ENCODE measurements at regions not wholly inside any gene's neighbourhood (a gene's known extent, or its start where the extent isn't known, plus 50 kb on each side); places are given as distances from the start of the nearest gene placed in this dataset.
"Not testable (repeated sequence)": the region's sequence is repeated elsewhere in the genome, so short reads cannot be mapped to it uniquely, and the experiment has no call there.

DNA sequence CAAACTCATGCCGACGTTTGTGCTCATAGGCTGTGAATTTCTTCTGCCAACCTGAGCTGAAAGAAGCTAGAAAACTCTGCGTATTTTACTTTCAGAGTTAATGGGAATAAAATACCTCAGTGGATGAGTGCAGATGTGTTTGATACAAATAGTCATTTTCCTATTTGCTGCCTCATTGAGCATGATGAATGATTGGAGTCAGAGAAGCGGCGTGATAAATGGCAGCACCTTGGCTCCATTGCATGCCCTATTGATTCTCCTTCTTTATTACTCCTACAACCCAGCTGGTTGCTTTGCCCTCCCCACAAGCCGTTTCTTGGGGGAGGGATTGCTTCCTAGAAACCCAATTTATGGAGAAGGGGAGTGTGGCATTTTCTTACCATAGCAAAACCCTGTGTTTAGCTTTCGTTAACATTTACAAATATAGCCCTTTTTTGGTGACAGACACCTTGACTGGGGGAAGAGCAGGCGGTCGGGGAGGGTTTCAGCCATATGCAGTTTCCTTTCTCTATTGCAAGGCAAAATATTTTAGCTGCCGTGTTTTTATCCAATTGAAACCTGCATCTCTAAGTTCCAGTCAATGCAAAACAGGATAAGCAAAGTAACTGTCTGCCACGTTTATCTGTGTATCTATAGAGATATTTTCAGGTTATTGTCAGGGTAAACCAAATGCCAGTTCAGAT, 93.1 kb upstream of the TBCA start:
- no peak for DNase-seq (ENCODE audit: low read depth)

DNA sequence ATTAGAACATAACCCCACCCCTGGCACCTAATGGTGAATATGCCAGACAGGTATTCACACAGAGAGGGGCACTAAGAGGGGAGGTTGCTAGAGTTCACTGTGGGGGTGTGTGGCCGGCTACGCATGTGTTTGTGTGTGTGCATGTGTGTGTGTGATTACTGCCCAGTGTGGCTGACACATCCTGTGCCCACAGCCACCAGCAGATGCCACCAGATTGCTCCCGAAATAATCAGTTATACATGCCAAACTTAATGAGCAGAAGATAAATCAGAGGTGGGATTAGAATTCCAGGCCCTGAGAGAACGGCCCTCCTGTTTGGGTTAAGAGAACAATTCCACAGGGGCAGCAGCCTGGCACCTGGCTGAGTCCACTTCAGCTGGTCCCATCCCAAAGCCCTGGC, 91.8 kb upstream of the TBCA start:
- no peak for DNase-seq (ENCODE audit: low read depth)

DNA sequence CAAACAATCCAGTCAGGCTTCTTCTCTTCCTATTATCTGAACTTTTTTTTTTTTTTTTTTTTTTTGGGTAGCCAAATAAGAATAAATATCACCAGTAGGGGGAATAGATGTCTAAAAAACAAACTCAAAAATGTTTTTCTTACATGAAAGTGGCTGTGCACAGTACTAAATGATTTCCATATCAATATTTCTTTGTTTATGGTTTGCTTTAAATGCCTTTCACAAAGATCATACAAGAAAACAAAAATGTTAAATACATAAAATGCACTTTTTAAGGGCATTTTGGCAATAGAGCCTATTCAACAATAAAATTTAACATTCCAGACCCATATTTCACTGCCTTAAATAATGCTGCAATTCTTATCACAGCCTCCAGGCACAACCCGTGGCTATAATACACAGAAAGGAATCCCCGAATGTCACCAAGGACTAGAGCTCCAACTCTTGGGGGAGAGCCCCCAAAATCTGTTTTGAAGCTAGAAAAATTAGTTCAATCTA, 91.1 kb upstream of the TBCA start:
- no peak for DNase-seq (ENCODE audit: low read depth)

DNA sequence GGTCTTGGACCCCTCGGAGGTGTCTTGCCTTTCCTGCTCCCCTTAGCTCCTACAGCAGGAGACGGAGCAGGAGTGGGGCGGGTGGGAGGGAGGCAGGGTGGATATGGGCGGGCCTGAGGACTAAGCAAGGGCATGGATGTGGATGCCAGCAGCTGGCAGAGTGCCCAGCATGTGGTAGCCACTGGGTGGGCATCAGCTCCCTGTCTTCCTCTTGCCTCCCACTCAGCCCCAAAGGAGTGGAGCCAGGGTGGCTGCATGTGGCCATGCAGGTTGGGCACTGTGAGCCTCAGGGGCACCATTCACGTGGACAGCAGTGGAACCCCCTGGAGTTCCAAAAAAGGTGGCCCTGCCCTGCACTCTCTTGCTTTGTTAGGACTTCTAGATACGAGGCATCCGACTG, 90.1 kb upstream of the TBCA start:
- DNase-seq (ENCODE audit: low read depth) = no peak

DNA sequence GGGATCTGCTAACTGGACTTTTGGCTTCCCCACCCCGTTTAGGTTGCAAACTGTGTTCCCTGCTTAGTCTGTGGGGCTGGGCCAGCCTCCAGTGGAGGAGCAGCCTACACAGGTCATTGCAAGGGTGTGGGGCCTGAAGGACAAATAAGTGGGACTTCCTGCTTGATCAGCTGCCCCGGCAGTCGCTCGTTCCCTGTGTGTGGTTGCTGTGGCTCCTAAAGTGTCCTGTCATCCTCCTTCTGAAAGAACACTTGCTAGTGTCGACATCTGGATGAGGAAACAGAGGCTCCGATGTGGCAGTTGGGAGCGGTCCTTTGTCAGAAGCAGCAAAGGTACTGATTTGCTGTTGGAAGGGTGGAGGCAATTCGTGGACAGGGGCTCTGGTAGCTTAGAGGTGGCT, 88.9 kb upstream of the TBCA start:
- no peak for DNase-seq (ENCODE audit: low read depth)

DNA sequence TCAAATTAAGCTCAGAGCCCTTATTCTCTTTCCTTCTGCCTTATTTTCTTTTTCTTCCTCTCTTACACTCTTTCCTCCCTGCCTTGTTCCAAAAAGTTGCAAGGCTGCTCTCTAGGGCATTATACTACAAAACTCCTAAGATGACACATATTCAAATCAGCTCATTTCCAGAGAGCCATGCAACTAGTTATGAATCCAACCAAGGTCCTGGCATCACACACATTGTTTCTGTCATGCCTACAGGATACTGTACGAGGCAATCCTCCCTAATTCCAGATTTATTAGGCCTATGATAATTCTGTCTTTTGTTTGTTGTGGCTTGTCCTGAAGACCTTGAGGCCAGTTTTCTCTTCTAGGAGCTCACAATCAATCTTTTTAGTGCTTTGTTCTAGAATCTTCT, 87.0 kb upstream of the TBCA start:
- no peak for DNase-seq (ENCODE audit: low read depth)

DNA sequence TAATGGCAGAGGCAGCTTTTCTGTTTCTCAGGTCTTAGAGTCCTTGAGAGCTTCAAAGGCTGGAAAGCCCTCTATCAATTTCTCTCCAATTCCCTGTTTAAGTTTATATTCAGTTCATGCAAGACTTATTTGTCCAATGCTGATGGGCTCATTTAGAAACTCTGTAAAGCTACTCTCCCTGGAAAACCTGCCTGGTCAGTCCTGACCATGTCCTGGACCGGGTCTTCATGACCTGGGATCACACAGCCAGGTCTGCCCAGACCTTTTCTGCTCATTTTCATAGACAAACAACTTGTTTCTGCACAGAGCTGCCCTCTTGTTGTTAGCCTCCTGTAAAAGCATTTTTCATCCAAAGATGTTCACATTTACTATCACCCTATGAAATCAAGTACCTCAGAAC, 85.4 kb upstream of the TBCA start:
- no peak for DNase-seq (ENCODE audit: low read depth)

DNA sequence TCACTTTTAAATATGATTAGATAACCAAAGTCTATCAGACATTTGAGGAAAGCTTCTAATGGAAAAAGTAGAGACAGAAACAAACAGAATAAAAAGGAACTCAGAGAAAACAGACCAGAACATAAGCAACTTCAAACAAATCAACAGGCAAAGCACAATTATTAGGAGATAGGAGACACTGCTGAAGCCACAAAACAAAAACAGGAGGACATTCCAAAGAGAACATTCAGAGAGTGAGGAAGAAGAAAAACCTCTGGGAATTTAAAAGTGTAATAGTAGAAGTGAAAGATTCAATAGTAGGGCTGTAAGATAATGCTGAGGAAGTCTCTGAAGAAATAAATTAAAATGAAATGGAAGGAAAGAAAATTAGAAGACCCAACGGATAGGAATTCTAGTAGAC, 83.2 kb upstream of the TBCA start:
- DNase-seq (ENCODE audit: low read depth) = no peak

DNA sequence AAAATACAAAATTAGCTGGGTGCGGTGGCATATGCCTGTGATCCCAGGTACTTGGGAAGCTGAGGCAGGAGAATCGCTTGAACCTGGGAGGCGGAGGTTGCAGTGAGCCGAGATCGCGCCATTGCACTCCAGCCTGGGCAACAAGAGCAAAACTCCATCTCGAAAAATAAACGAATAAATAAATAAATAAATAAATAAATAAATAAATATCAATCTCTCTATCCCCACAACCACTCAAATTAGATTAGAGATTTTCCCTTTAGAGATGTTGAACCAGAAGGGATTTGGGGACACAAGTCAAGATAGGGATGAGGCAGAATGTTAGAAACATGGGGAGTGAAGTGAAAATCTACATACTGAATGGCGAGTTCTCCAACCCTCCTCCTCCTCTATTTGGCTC, 82.5 kb upstream of the TBCA start:
- not testable (repeated sequence) for DNase-seq (ENCODE audit: low read depth)

DNA sequence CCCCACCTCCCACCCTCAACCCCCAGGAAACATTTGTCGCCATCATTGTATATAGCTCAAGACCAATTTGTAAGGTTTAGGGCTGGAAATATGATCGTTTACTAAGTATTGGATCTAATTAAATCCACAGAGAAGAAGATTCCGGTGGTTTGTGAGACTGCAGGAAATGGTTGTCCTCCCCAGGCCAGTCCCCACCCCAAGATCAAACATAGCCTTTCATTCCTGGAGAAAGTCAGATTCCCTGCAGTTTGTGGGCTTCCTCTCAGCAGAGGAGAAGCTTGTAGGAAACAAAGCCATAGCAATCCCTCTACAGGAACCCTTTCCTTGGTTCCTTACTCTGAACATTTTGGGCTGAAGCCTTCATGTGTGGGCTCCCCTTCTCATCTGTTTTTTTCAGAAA, 79.2 kb upstream of the TBCA start:
- no peak for DNase-seq (ENCODE audit: low read depth)

DNA sequence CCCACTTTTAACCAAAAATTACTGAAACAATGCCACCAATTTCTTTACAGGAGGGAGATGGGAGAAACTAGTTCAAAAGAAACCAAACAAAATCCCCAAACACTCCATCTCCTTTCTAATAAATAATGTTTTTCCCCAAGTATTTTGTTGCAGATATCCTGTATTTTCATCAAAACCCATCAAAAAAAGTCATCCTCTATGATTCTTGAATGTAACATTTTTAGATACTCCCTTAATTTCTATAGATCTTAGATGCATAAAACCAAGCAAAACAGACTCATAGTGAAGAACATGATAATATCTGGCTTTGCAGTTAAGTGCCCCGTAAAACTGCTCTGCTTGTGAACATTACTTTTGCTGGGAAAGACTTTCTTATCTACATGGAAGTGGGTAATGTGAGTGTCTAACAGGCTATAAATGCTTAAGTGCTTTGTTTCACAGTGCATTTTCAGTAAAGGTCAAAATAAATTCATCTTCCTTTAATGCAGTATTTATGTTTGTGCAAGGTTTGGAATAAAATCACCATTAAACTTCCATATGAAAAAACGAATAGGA, 77.3 kb upstream of the TBCA start:
- DNase-seq (ENCODE audit: low read depth) = no peak

DNA sequence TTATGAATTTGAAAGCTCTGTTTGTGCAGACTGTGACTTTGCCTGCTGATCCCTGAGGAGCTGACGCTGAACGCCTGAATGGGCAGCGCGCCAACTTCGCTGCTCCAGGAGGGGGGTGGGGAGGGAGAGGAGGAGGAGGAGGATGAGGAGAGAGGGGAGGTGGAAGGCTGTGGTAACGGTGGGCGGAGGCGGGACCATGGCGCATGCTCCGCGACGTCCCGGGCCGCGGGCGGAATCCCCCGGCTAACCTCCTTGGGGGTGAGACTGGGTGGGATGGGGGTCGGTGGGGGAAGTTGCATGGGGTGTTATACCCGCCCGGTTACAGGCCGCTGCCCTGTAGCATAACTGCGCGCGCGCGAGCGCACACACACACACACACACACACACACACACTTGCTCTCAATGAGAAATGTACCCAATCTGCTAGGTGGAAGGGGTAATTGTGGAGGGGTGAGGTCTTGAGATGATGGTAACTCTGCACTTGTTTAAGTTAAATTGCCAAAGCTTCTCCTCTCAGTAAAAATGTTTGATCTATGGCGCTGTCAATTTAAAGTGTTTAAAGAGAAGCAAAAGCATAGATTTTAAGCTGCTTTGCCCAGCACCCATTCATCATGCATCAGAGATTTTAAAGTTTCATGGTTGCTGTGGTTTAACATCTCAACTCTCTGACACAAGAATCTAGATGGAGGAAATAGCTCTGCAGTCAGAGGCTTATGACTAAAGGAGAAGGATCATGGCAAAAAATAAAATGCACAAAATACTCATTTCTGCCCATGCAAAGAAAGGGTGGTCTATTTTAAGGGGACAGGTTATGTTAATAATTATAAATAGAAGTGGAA, 76.6 kb upstream of the TBCA start:
- DNase-seq (ENCODE audit: low read depth) = peak; percentile 33

DNA sequence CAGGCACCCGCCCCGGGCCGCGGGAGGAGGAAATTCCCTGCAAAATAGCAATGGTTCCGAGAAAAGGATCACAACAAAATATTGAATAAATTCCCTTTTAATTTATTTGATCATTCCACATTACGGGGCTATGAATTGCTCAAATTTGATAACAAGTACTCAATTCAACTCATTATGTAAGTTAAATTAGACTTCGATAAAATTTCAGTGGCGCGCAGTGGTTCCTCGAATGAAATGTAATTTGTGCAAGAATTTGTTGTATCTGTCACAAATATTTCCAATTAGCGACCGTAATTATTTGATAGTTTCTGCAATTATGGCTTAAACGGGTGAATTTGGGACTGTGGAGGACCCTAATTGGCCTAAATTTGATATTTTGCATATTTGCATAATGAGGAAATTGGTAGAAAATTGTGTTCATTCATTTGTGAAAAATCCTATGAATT, 76.0 kb upstream of the TBCA start:
- DNase-seq (ENCODE audit: low read depth) = no peak

DNA sequence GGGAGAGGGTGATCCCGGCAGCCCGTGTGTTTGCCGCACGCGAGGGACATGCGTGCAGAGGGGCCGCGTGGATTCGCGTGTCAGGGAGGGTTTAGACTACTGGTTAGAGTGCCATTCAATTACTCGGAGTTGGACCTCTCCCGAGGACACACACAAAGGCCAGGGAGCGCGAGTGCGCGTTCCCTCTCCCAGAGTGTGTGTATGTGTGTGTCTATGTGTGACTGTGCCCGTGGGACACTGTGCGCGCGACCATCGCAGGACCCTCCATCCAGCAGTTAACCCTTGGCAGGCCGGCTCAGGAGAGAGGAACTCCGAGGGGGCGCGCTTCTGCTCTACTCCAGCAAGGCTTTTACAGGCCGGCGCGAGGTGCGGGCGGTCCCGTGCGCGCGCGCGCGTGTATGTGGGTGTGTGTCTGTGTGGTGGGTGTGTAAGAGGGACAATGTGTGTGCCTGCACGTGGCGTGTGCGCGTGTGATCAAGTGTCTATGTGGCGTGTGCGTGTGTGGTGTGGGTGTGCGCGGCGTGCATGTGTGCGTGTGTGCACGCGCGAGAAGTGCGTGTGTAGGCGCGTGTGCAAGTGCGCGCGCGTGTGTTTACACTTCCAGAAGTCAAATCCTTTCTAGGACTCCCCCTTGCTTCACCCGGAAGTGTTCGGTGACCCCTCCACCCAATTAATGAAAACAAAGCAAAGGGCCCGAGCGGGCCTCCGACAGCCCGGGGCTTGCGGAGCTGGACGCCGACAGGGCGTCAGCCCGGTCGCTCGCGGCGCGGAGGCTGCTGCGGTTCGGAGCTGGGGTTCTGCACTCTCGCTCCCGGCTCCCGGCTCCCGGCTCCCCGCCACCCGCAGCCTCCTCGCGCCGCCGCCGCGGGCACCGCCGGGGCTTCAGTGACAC, 75.3 kb upstream of the TBCA start:
- no peak for DNase-seq (ENCODE audit: low read depth)

DNA sequence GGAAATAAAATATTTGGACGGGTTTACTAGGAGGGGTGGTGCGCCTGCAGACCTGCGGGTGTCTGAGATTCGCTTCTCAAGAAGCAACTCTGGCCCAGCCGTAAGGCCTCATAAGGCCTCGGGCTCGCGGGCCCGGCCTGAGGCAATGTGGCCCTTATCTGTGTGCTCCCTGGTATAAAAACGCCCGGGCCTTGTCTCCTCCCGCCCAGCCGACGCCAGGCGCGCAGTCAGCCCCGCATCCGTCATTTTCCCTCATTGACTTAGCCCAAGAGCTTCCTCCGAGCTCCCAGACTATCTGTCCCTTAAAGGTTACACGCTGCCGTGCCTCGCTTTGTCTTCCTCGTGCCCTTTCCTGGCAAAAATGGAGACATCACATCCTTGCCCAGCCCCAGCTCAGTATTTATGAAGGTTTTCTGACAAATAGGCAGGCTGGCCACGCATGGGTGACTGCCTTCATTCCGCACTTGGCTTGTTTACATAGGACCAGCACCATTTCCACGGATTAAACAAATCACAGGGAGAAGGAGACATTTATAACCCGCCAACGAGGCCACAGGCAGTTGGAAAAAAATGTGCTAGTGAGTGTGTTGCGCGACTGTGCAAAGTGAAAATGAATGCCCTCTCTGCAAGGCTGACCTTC, 74.5 kb upstream of the TBCA start:
- DNase-seq (ENCODE audit: low read depth) = no peak

DNA sequence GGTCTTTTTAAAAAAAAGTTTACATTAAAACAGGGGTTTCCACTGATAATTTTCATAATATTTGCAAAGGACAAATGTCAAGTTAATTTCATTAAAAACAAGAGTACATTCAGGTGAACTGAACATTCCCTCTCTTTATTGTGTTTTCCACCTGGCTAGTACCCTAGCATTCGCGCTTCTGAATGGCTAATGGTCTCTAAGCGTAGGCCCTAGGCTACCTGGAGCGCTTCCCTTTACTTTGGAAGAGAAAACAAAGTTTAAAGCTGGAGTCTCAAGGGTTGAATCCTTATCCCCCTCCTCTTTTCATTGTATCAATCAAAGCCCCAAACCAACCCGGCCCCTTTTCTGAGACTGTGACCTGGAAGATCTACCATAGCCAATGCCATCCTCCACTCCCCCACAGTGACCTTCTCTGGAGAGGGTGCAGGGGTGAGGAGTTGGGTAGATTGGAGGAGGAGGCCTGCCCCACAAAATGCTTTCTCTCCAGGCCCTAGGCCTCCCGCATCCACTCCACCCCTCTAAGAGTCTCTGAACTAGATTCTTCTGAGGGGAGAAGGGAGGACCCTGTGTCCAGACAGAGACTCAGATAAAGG, 73.3 kb upstream of the TBCA start:
- no peak for DNase-seq (ENCODE audit: low read depth)

DNA sequence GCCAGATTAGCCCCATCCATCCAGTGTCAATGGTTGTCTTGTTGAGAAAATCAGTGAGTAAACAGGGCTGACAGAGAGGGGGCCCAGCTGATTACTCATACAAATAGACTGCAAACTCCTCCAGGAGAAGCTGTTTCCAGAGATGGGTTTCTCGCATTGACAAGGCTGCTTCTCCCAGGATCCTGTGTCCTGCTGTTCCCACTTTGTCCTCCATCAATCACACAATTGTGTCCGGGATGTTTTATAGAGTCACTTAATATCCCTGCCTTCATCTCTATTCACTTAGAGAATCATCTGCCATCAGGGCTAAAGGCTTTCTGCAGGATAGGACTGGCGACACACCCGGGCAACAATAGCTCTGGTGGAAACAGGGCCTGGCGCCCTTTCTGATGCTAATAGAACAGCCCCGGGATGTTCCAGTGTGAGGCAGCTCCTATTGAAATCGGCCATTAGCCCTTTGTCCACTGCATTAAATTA, 71.7 kb upstream of the TBCA start:
- DNase-seq (ENCODE audit: low read depth) = no peak

DNA sequence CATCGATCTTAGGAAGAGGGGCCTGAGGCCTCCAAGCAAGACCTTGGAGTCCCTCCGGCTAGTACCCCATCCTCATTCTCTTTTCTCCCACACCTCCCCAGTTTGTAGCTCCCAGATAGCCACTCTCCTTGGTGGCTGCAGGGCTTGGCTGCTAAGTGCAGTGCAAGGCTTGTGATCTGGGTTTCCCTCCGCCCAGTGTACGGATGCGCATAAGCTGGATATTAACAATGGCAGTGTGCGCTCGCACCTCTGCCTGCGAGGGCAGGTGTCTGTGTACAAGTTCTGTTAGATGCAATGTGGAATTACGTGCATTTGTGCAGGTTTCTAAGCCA, 71.0 kb upstream of the TBCA start:
- no peak for DNase-seq (ENCODE audit: low read depth)

DNA sequence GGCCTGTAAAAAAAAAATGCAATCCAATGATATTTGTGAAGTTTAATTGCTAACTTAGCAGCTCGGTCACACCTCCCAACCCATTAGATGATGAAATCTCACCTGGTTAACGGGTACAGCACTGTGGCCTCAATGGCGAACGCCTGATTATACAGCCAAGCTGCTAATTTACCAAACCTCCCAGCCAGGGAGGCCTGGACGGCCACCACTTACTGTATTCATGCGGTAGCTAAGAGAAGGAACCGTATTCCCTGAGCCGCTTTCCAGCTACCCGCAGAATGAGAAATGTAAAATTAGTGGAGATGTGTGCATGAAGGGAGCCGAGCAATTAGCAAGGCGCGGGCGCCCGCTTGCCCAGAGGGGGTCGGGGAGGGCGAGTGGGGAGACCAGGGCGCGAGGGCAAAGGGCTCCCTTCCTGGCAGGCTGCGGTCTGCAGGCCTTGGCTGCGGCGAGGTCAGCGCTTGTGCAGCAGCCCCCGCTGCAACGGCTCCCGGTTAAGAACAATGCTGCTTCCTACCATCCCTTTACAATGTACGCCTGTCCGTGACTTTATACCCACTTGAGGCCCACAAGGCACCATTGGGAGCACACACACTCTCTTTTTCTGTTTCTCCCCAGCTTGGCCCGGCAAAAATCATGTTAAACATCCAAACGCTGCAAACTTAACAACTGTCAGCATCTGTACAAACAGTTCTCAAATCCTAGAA, 70.4 kb upstream of the TBCA start:
- DNase-seq (ENCODE audit: low read depth) = no peak

DNA sequence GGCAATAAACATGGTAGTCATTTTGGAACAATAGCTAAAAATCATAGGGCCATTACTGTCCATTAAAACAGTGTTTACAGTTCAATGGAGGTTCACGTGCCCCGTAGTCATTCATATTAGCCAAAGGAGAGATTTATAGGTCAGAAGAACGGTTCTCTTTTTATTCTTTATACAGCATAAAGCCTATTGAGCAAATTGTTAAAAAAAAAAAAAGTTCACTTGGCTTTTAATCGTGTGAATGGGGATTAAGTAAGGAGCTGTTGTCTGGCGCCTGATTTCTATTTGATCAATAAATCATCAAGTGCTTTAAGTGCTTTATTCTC, 69.1 kb upstream of the TBCA start:
- no peak for DNase-seq (ENCODE audit: low read depth)
